GM21423 (cell line): ENCODE measurements at regions not wholly inside any gene's neighbourhood (a gene's known extent, or its start where the extent isn't known, plus 50 kb on each side); places are given as distances from the start of the nearest gene placed in this dataset.
"Not testable (repeated sequence)": the region's sequence is repeated elsewhere in the genome, so short reads cannot be mapped to it uniquely, and the experiment has no call there.

ENCODE experiments used
- ATAC-seq: cut with Tn5 transposase; IDR thresholded peaks from one replicate; pipeline ENCODE4 v1.9.1; 2021; ENCODE audit warnings: mild to moderate bottlenecking, moderate library complexity; ENCODE audit not compliant: unreplicated experiment

- ATAC-seq: not testable (repeated sequence)
Observed at GRCh38 chr7:101679653-101680173, 50.6 kb upstream of the MYL10 start.

- no peak for ATAC-seq
Observed at GRCh38 chr7:101680406-101681145, 51.5 kb upstream of the MYL10 start.

- no peak for ATAC-seq
Observed at GRCh38 chr7:101681170-101682007, 52.3 kb upstream of the MYL10 start.

- ATAC-seq: no peak
Observed at GRCh38 chr7:101684983-101685330, 55.9 kb upstream of the MYL10 start.

GRCh38 chr7:101686030-101686429 is 56.9 kb upstream of the MYL10 start:
- ATAC-seq: no peak

GRCh38 chr7:101687081-101687480 is 58.0 kb upstream of the MYL10 start:
- ATAC-seq: no peak

- no peak for ATAC-seq
Observed at GRCh38 chr7:101687791-101688182, 58.7 kb upstream of the MYL10 start.

- ATAC-seq: peak; percentile 57
Observed at GRCh38 chr7:101688183-101688831, 59.2 kb upstream of the MYL10 start.

GRCh38 chr7:101688995-101689907 is 60.2 kb upstream of the MYL10 start:
- no peak for ATAC-seq

- ATAC-seq: no peak
Observed at GRCh38 chr7:101690061-101690460, 61.0 kb upstream of the MYL10 start.

- ATAC-seq: no peak
Observed at GRCh38 chr7:101691822-101692384, 62.8 kb upstream of the MYL10 start.

GRCh38 chr7:101693498-101694091 is 64.5 kb upstream of the MYL10 start:
- ATAC-seq: no peak

- no peak for ATAC-seq
Observed at GRCh38 chr7:101698964-101699363, 69.9 kb upstream of the MYL10 start.

GRCh38 chr7:101699399-101699798 is 70.3 kb upstream of the MYL10 start:
- no peak for ATAC-seq

- ATAC-seq: no peak
Observed at GRCh38 chr7:101699881-101700823, 71.1 kb upstream of the MYL10 start.

- ATAC-seq: no peak
Observed at GRCh38 chr7:101701153-101701794, 72.2 kb upstream of the MYL10 start.

GRCh38 chr7:101702362-101702850 is 73.3 kb upstream of the MYL10 start:
- ATAC-seq: no peak

GRCh38 chr7:101705331-101705730 is 76.2 kb upstream of the MYL10 start:
- no peak for ATAC-seq
